MCF 10A (cell line): ENCODE measurements at regions not wholly inside any gene's neighbourhood (a gene's known extent, or its start where the extent isn't known, plus 50 kb on each side); places are given as distances from the start of the nearest gene placed in this dataset.

ENCODE experiments used
- BruUV-seq: library from RNA; stranded (reverse); fragments of 400-500 nt; replicated peaks from 2 replicates; lab custom pipeline; 2021; lab: Mats Ljungman, UMichigan
- CTCF ChIA-PET: fragments of 300-600 bp; sonication (Branson Sonifier 250); formaldehyde crosslinking; extraction: SDS; loops from one replicate; lab custom pipeline; 2021; ENCODE audit warnings: antibody characterized with exemption, inconsistent platforms; lab: Yijun Ruan, JAX
- POLR2A ChIA-PET: fragments of 300-600, 350-650 bp; sonication (Branson Sonifier 250); formaldehyde crosslinking; extraction: SDS; loops from one replicate; lab custom pipeline; 2020; ENCODE audit warnings: antibody characterized with exemption, inconsistent platforms; lab: Yijun Ruan, JAX
- DNase-seq: peaks from one replicate; pipeline ENCODE4 v3.0.0-alpha.2; 2018; ENCODE audit not compliant: unreplicated experiment
- H3K27ac Mint-ChIP-seq: one replicate; pipeline ENCODE4 v1.8.0; 2022; ENCODE audit warnings: mild to moderate bottlenecking, low read depth, mixed read lengths; ENCODE audit not compliant: unreplicated experiment
- H3K27me3 Mint-ChIP-seq: one replicate; pipeline ENCODE4 v1.8.0; 2022; ENCODE audit warnings: mixed read lengths; ENCODE audit not compliant: insufficient read depth, unreplicated experiment
- H3K36me3 Mint-ChIP-seq: one replicate; pipeline ENCODE4 v1.8.0; 2022; ENCODE audit warnings: mild to moderate bottlenecking, moderate library complexity, mixed read lengths; ENCODE audit not compliant: insufficient read depth, unreplicated experiment
- H3K4me1 Mint-ChIP-seq: one replicate; pipeline ENCODE4 v1.8.0; 2022; ENCODE audit warnings: mixed read lengths; ENCODE audit not compliant: insufficient read depth, unreplicated experiment
- H3K4me3 Mint-ChIP-seq: one replicate; pipeline ENCODE4 v1.8.0; 2022; ENCODE audit warnings: mild to moderate bottlenecking, moderate library complexity, mixed read lengths; ENCODE audit not compliant: unreplicated experiment
- H3K9me3 Mint-ChIP-seq: one replicate; pipeline ENCODE4 v1.8.0; 2022; ENCODE audit warnings: mixed read lengths; ENCODE audit not compliant: unreplicated experiment
- intact Hi-C: fragments of 100-400 bp; cut with micrococcal nuclease; formaldehyde crosslinking; loops from 2 replicates; pipeline ENCODE4 v1.14.1; 2022
- TF ChIP-seq, protein P1 (sequence below): fragments of 200-600 bp; IDR thresholded peaks from one replicate; pipeline ENCODE4 v1.8.0; 2022; ENCODE audit warnings: antibody characterized with exemption, mild to moderate bottlenecking; ENCODE audit not compliant: unreplicated experiment

DNA sequence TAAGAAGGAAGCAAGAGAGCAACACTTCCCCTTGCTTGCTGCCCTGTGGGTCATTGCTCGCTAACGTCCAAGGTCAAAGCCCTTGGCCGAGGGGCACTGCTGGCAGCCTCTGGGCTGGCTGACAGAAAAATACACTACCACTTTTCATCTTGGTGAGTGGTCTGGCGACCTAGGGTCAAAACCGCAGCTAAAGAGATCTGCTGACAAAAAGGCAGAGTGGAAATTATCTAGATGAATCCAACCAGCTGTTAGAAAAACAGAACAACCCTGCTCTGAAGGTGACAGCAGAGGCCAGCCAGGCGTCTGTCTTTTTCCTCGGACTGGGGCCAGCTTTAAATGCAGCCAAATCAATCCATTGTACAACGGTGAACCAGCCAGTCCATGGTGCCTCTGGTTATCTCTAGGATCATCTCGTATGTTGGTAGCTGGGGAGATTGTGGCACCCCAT is 92.6 kb downstream of the CD8B2 start:
- TF ChIP-seq, protein P1, sequence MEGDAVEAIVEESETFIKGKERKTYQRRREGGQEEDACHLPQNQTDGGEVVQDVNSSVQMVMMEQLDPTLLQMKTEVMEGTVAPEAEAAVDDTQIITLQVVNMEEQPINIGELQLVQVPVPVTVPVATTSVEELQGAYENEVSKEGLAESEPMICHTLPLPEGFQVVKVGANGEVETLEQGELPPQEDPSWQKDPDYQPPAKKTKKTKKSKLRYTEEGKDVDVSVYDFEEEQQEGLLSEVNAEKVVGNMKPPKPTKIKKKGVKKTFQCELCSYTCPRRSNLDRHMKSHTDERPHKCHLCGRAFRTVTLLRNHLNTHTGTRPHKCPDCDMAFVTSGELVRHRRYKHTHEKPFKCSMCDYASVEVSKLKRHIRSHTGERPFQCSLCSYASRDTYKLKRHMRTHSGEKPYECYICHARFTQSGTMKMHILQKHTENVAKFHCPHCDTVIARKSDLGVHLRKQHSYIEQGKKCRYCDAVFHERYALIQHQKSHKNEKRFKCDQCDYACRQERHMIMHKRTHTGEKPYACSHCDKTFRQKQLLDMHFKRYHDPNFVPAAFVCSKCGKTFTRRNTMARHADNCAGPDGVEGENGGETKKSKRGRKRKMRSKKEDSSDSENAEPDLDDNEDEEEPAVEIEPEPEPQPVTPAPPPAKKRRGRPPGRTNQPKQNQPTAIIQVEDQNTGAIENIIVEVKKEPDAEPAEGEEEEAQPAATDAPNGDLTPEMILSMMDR = no peak
- ChIA-PET CTCF (interaction anchor here (0.7 to 6.3 kb wide), 5 partner anchors 7 to 1005 kb away, joined by 3 to 52 read pairs (median 3); no protein-coding TSS in a partner anchor), POLR2A (interaction anchor here (0.6 kb wide), 1 partner anchor 11 kb away, joined by 3 read pairs; no protein-coding TSS in a partner anchor)
- Mint-ChIP-seq H3K27me3 (peaks cover 8% of the 10 kb centered on the region), H3K9me3 (no peaks in the 10 kb centered on the region), H3K27ac (no peak overlapping the region), H3K4me3 (no peak overlapping the region), H3K36me3 (no peaks in the 10 kb centered on the region), H3K4me1 (peaks cover 15% of the 10 kb centered on the region)
- no peak for DNase-seq
- intact Hi-C loops = no loop called here
- no TSS peak for BruUV-seq

- Mint-ChIP-seq H3K9me3 (no peaks in the 10 kb centered on the region), H3K27ac (no peak overlapping the region), H3K4me1 (peaks cover 15% of the 10 kb centered on the region), H3K27me3 (peaks cover 8% of the 10 kb centered on the region), H3K4me3 (no peak overlapping the region), H3K36me3 (no peaks in the 10 kb centered on the region)
- TF ChIP-seq, protein P1 = no peak
- ChIA-PET POLR2A (no interaction called here), CTCF (interaction anchor here (0.7 to 6.3 kb wide), 4 partner anchors 8 to 1005 kb away, joined by 3 to 52 read pairs (median 4); no protein-coding TSS in a partner anchor)
- intact Hi-C loops = no loop called here
- no TSS peak for BruUV-seq
- no peak for DNase-seq
These were observed 93.1 kb downstream of the CD8B2 start for GRCh38 chr2:106580241-106580640.

- CTCF ChIA-PET = interaction anchor here (0.6 to 6.3 kb wide), 11 partner anchors 9 to 1006 kb away, joined by 3 to 52 read pairs (median 4); no protein-coding TSS in a partner anchor
- no TSS peak for BruUV-seq
- DNase-seq = no peak
- POLR2A ChIA-PET = no interaction called here
- Mint-ChIP-seq H3K27ac (no peak overlapping the region), H3K36me3 (no peaks in the 10 kb centered on the region), H3K4me1 (peaks cover 9% of the 10 kb centered on the region), H3K9me3 (no peaks in the 10 kb centered on the region), H3K4me3 (peak overlapping the region; percentile 70), H3K27me3 (peaks cover 16% of the 10 kb centered on the region)
- intact Hi-C loops = no loop called here
- TF ChIP-seq, protein P1 = no peak
These were observed 94.2 kb downstream of the CD8B2 start for GRCh38 chr2:106581328-106581727.

DNA sequence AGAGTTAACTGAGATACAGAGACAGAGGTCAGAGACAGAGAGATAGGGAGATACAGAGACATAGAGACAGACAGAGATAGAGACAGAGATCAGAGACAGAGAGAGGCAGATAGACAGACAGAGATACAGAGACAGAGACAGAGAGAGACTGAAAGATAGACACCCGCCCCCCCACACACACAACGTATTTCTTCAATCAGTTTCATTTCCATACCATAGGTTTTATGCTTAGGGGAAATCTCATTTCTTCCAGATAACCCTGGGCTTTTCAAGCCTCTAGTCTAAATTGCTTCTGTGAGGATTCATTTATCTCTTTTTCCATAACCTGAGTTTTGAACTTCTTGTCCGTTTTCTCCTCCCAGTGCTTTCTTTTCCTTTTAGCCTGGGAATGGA is 94.6 kb downstream of the CD8B2 start:
- TF ChIP-seq, protein P1 = no peak
- no peak overlapping the region for H3K27ac Mint-ChIP-seq
- BruUV-seq = no TSS peak
- ChIA-PET POLR2A (no interaction called here), CTCF (interaction anchor here (0.6 to 6.3 kb wide), 22 partner anchors 9 to 1649 kb away, joined by 3 to 52 read pairs (median 4); no protein-coding TSS in a partner anchor)
- intact Hi-C loops = loop anchor here (2.0 kb wide), 3 partner anchors 39 to 477 kb away; no protein-coding TSS in a partner anchor
- H3K4me3 Mint-ChIP-seq = peak overlapping the region; percentile 70
- DNase-seq = no peak
- peaks cover 20% of the 10 kb centered on the region for H3K27me3 Mint-ChIP-seq
- H3K9me3 Mint-ChIP-seq = no peaks in the 10 kb centered on the region
- H3K4me1 Mint-ChIP-seq = peaks cover 7% of the 10 kb centered on the region
- H3K36me3 Mint-ChIP-seq = no peaks in the 10 kb centered on the region
